ENCODE measurements at regions not wholly inside any gene's neighbourhood (a gene's known extent, or its start where the extent isn't known, plus 50 kb on each side); places are given as distances from the start of the nearest gene placed in this dataset.

DNA sequence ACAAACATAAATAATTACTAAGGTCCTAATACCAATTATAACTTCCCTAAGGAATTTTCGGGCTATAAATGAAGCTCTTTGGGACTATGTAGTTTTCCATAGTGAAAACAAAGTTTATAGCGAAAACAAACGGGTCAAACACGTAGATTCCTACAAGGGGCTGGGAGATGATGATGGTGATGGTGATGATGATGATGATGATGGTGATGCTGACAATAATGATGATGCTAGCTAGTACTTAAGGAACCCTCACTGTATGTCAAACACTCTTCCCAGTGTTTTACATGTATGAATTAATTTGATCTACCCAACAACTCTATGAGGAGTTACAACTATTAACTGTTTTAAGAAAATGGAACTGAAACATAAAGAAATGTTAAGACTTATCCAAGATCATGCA is 63.7 kb upstream of the PIK3R1 start:
- TF ChIP-seq, protein P1, sequence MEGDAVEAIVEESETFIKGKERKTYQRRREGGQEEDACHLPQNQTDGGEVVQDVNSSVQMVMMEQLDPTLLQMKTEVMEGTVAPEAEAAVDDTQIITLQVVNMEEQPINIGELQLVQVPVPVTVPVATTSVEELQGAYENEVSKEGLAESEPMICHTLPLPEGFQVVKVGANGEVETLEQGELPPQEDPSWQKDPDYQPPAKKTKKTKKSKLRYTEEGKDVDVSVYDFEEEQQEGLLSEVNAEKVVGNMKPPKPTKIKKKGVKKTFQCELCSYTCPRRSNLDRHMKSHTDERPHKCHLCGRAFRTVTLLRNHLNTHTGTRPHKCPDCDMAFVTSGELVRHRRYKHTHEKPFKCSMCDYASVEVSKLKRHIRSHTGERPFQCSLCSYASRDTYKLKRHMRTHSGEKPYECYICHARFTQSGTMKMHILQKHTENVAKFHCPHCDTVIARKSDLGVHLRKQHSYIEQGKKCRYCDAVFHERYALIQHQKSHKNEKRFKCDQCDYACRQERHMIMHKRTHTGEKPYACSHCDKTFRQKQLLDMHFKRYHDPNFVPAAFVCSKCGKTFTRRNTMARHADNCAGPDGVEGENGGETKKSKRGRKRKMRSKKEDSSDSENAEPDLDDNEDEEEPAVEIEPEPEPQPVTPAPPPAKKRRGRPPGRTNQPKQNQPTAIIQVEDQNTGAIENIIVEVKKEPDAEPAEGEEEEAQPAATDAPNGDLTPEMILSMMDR (IDR thresholded peaks at IDR 0.05): no peak
- no peak for TF ChIP-seq POLR2A (IDR thresholded peaks at IDR 0.05)

Measured in Peyer's patch (tissue), 4 donors.